ENCODE measurements at regions not wholly inside any gene's neighbourhood (a gene's known extent, or its start where the extent isn't known, plus 50 kb on each side); places are given as distances from the start of the nearest gene placed in this dataset.

- no peaks in the 10 kb centered on the region for H3K9me3 Mint-ChIP-seq
- ChIA-PET CTCF (interaction anchor here (0.6 to 2.9 kb wide), 10 partner anchors 15 to 234 kb away, joined by 3 to 28 read pairs (median 4); partner anchors contain the start of gene FAM3C), POLR2A (interaction anchor here (1.0 to 1.6 kb wide), 3 partner anchors 15 to 174 kb away, joined by 4 to 7 read pairs (median 4); partner anchors contain the start of gene FAM3C)
- DNase-seq, result no peak
- peaks cover 35% of the 10 kb centered on the region for H3K4me1 Mint-ChIP-seq (ENCODE audit: low read depth)
- H3K36me3 Mint-ChIP-seq (ENCODE audit: low read depth), result peaks cover 4% of the 10 kb centered on the region
- no peak for ATAC-seq
- no peaks in the 10 kb centered on the region for H3K27me3 Mint-ChIP-seq
- intact Hi-C loops (cut with micrococcal nuclease), result loop anchor here (5.0 to 10.0 kb wide), 3 partner anchors 48 to 411 kb away; no protein-coding TSS in a partner anchor
- no peak for TF ChIP-seq CTCF (IDR thresholded peaks at IDR 0.05)
- peak overlapping the region; percentile 89 for H3K27ac Mint-ChIP-seq
- no peak overlapping the region for H3K4me3 Mint-ChIP-seq
Observed at GRCh38 chr7:121545418-121545817, 149.3 kb upstream of the FAM3C start.

- Mint-ChIP-seq H3K4me1 (ENCODE audit: low read depth) (peaks cover 38% of the 10 kb centered on the region), H3K27me3 (no peaks in the 10 kb centered on the region), H3K27ac (peak overlapping the region; percentile 89), H3K36me3 (ENCODE audit: low read depth) (peaks cover 4% of the 10 kb centered on the region), H3K4me3 (no peak overlapping the region), H3K9me3 (no peaks in the 10 kb centered on the region)
- no peak for TF ChIP-seq CTCF (IDR thresholded peaks at IDR 0.05)
- peak; percentile 85 for ATAC-seq
- ChIA-PET CTCF (interaction anchor here (0.9 to 2.9 kb wide), 9 partner anchors 15 to 177 kb away, joined by 3 to 28 read pairs (median 4); partner anchors contain the start of gene FAM3C), POLR2A (interaction anchor here (0.6 to 1.6 kb wide), 4 partner anchors 14 to 173 kb away, joined by 4 to 7 read pairs (median 4); partner anchors contain the start of gene FAM3C)
- peak; percentile 26 for DNase-seq
- intact Hi-C loops (cut with micrococcal nuclease), result loop anchor here (1.0 to 10.0 kb wide), 4 partner anchors 14 to 410 kb away; no protein-coding TSS in a partner anchor
Observed at GRCh38 chr7:121544726-121545125, 148.6 kb upstream of the FAM3C start.

- CTCF ChIA-PET, result interaction anchor here (0.9 to 2.9 kb wide), 6 partner anchors 13 to 177 kb away, joined by 3 to 28 read pairs (median 4); partner anchors contain the start of gene FAM3C
- H3K4me1 Mint-ChIP-seq (ENCODE audit: low read depth), result peaks cover 38% of the 10 kb centered on the region
- peak overlapping the region; percentile 89 for H3K27ac Mint-ChIP-seq
- no peak for DNase-seq
- H3K36me3 Mint-ChIP-seq (ENCODE audit: low read depth), result peaks cover 4% of the 10 kb centered on the region
- H3K4me3 Mint-ChIP-seq, result no peak overlapping the region
- no peaks in the 10 kb centered on the region for H3K9me3 Mint-ChIP-seq
- TF ChIP-seq CTCF (IDR thresholded peaks at IDR 0.05), result no peak
- POLR2A ChIA-PET, result interaction anchor here (0.6 to 1.6 kb wide), 3 partner anchors 14 to 148 kb away, joined by 4 to 7 read pairs (median 4); partner anchors contain the start of gene FAM3C
- no peaks in the 10 kb centered on the region for H3K27me3 Mint-ChIP-seq
- intact Hi-C loops (cut with micrococcal nuclease), result loop anchor here (1.0 to 10.0 kb wide), 3 partner anchors 14 to 409 kb away; no protein-coding TSS in a partner anchor
- ATAC-seq, result peak; percentile 5
Observed at GRCh38 chr7:121544238-121544637, 148.1 kb upstream of the FAM3C start.

GRCh38 chr7:121541457-121541856, 145.3 kb upstream of the FAM3C start:
- H3K27me3 Mint-ChIP-seq, result peaks cover 7% of the 10 kb centered on the region
- no peaks in the 10 kb centered on the region for H3K9me3 Mint-ChIP-seq
- H3K27ac Mint-ChIP-seq, result no peak overlapping the region
- no peak overlapping the region for H3K4me3 Mint-ChIP-seq
- H3K4me1 Mint-ChIP-seq (ENCODE audit: low read depth), result peaks cover 33% of the 10 kb centered on the region
- H3K36me3 Mint-ChIP-seq (ENCODE audit: low read depth), result peaks cover 4% of the 10 kb centered on the region
- POLR2A ChIA-PET, result no interaction called here
- DNase-seq, result no peak
- no peak for TF ChIP-seq CTCF (IDR thresholded peaks at IDR 0.05)
- no peak for ATAC-seq
- CTCF ChIA-PET, result interaction anchor here (0.6 to 0.7 kb wide), 2 partner anchors 113 to 144 kb away, joined by 3 read pairs; no protein-coding TSS in a partner anchor
- intact Hi-C loops (cut with micrococcal nuclease), result loop anchor here (10.0 kb wide), 2 partner anchors 257 to 407 kb away; no protein-coding TSS in a partner anchor

GRCh38 chr7:121540138-121540537, 144.0 kb upstream of the FAM3C start:
- Mint-ChIP-seq H3K27ac (no peak overlapping the region), H3K4me3 (no peak overlapping the region), H3K4me1 (ENCODE audit: low read depth) (peaks cover 23% of the 10 kb centered on the region), H3K9me3 (no peaks in the 10 kb centered on the region), H3K36me3 (ENCODE audit: low read depth) (peaks cover 4% of the 10 kb centered on the region), H3K27me3 (peaks cover 7% of the 10 kb centered on the region)
- TF ChIP-seq CTCF (IDR thresholded peaks at IDR 0.05), result no peak
- DNase-seq (no peak), ATAC-seq (no peak)
- ChIA-PET POLR2A (interaction anchor here (1.3 kb wide), 1 partner anchor 10 kb away, joined by 4 read pairs; no protein-coding TSS in a partner anchor), CTCF (no interaction called here)
- intact Hi-C loops (cut with micrococcal nuclease), result loop anchor here (10.0 kb wide), 2 partner anchors 255 to 405 kb away; no protein-coding TSS in a partner anchor
